Tongue (tissue), 1 donor: ENCODE measurements at regions not wholly inside any gene's neighbourhood (a gene's known extent, or its start where the extent isn't known, plus 50 kb on each side); places are given as distances from the start of the nearest gene placed in this dataset.
"Not testable (repeated sequence)": the region's sequence is repeated elsewhere in the genome, so short reads cannot be mapped to it uniquely, and the experiment has no call there.

ENCODE experiments used
- DNase-seq: peaks from one replicate; pipeline ENCODE4 v3.0.0-alpha.2; 2015

- no peak for DNase-seq
Observed at GRCh38 chr4:34221986-34222385, 2022.3 kb downstream of the ARAP2 start.

- no peak for DNase-seq
Observed at GRCh38 chr4:34236118-34236517, 2008.2 kb downstream of the ARAP2 start.

GRCh38 chr4:34245276-34245675, 1999.0 kb downstream of the ARAP2 start:
- DNase-seq = no peak

GRCh38 chr4:34250562-34250961, 1993.8 kb downstream of the ARAP2 start:
- no peak for DNase-seq

GRCh38 chr4:34253239-34253638, 1991.1 kb downstream of the ARAP2 start:
- no peak for DNase-seq

GRCh38 chr4:34258176-34258575, 1986.1 kb downstream of the ARAP2 start:
- DNase-seq = no peak

- no peak for DNase-seq
Observed at GRCh38 chr4:34261799-34262314, 1982.5 kb downstream of the ARAP2 start.

- no peak for DNase-seq
Observed at GRCh38 chr4:34269613-34270012, 1974.7 kb downstream of the ARAP2 start.

GRCh38 chr4:34271479-34272355, 1972.6 kb downstream of the ARAP2 start:
- DNase-seq = no peak

- no peak for DNase-seq
Observed at GRCh38 chr4:34279011-34279410, 1965.3 kb downstream of the ARAP2 start.

GRCh38 chr4:34280131-34280530, 1964.2 kb downstream of the ARAP2 start:
- DNase-seq = peak; percentile 40

GRCh38 chr4:34281826-34282225, 1962.5 kb downstream of the ARAP2 start:
- DNase-seq = no peak

GRCh38 chr4:34289489-34289888, 1954.8 kb downstream of the ARAP2 start:
- DNase-seq = no peak

GRCh38 chr4:34289962-34290361, 1954.4 kb downstream of the ARAP2 start:
- DNase-seq = no peak

GRCh38 chr4:34293459-34293858, 1950.9 kb downstream of the ARAP2 start:
- DNase-seq = no peak

- DNase-seq = no peak
Observed at GRCh38 chr4:34309383-34309906, 1934.9 kb downstream of the ARAP2 start.

- no peak for DNase-seq
Observed at GRCh38 chr4:34318773-34319172, 1925.5 kb downstream of the ARAP2 start.

- no peak for DNase-seq
Observed at GRCh38 chr4:34323549-34324320, 1920.6 kb downstream of the ARAP2 start.

GRCh38 chr4:34328939-34329338, 1915.4 kb downstream of the ARAP2 start:
- no peak for DNase-seq

GRCh38 chr4:34335156-34335555, 1909.2 kb downstream of the ARAP2 start:
- DNase-seq = not testable (repeated sequence)

GRCh38 chr4:34335556-34335955, 1908.8 kb downstream of the ARAP2 start:
- DNase-seq = not testable (repeated sequence)

- DNase-seq = no peak
Observed at GRCh38 chr4:34362654-34363053, 1881.7 kb downstream of the ARAP2 start.

- no peak for DNase-seq
Observed at GRCh38 chr4:34363842-34364241, 1880.5 kb downstream of the ARAP2 start.
